CD14-positive monocyte (primary cell): ENCODE measurements at regions not wholly inside any gene's neighbourhood (a gene's known extent, or its start where the extent isn't known, plus 50 kb on each side); places are given as distances from the start of the nearest gene placed in this dataset.

ENCODE experiments used
- DNase-seq, 3 donors: peaks; one replicate each; pipeline ENCODE4 v3.0.0-alpha.2; 2011 to 2022
- H2AFZ ChIP-seq: 2 replicates; pipeline ENCODE4 v1.6.0; 2012; ENCODE audit warnings: mild to moderate bottlenecking, low read depth, low read length, inconsistent platforms; ENCODE audit not compliant: insufficient read depth, poor library complexity, severe bottlenecking
- H3K27ac ChIP-seq, 2 donors: 1 replicate in 1 of 2; 2 replicates in 1 of 2; pipeline ENCODE4 v1.5.1; 2012 to 2013; ENCODE audit warnings: low read length in 2 of 2, control low read depth in 1 of 2, inconsistent platforms in 1 of 2, low read depth in 1 of 2, mild to moderate bottlenecking in 1 of 2
- H3K27me3 ChIP-seq, 2 donors: one replicate each; pipeline versions ENCODE4 v1.6.0 to v1.6.1; 2011 to 2013; ENCODE audit warnings: low read length in 2 of 2; ENCODE audit not compliant: control insufficient read depth in 2 of 2, insufficient read depth in 2 of 2
- H3K36me3 ChIP-seq, 2 donors: replicated peaks in 1 of 2; 1 replicate in 1 of 2; 2 replicates in 1 of 2; pipeline versions ENCODE4 v1.5.1 to v1.6.1; 2012 to 2013; ENCODE audit warnings: low read length in 2 of 2, control low read depth in 1 of 2, inconsistent platforms in 1 of 2, mild to moderate bottlenecking in 1 of 2; ENCODE audit not compliant: insufficient read depth in 2 of 2, control insufficient read depth in 1 of 2
- H3K4me1 ChIP-seq, 2 donors: 1 replicate in 1 of 2; 2 replicates in 1 of 2; pipeline versions ENCODE4 v1.5.1 to v1.6.1; 2012 to 2013; ENCODE audit warnings: low read length in 2 of 2, control low read depth in 1 of 2, inconsistent platforms in 1 of 2, mild to moderate bottlenecking in 1 of 2, moderate library complexity in 1 of 2; ENCODE audit not compliant: insufficient read depth in 2 of 2, control insufficient read depth in 1 of 2
- H3K4me2 ChIP-seq: replicated peaks from 2 replicates; pipeline ENCODE3; 2012; ENCODE audit warnings: low read length, moderate library complexity, mild to moderate bottlenecking; ENCODE audit not compliant: poor library complexity, severe bottlenecking; ENCODE audit errors: extremely low read depth
- H3K4me3 ChIP-seq, 3 experiments: fragments of 200-600 bp in 1 of 3; sonication (generic) in 1 of 3; replicated peaks in 1 of 3; 1 replicate in 2 of 3; 2 replicates in 1 of 3; pipeline ENCODE4 v1.5.1; 2011 to 2013; ENCODE audit warnings: low read length in 3 of 3, mild to moderate bottlenecking in 3 of 3, control low read depth in 2 of 3, low read depth in 2 of 3, inconsistent platforms in 1 of 3, moderate library complexity in 1 of 3
- H3K79me2 ChIP-seq: 2 replicates; pipeline ENCODE4 v1.6.0; 2012; ENCODE audit warnings: mild to moderate bottlenecking, control low read depth, inconsistent platforms, low read length, moderate library complexity; ENCODE audit not compliant: insufficient read depth
- H3K9ac ChIP-seq: 2 replicates; pipeline ENCODE4 v1.6.0; 2017; ENCODE audit warnings: low read length, mild to moderate bottlenecking; ENCODE audit not compliant: insufficient read depth, poor library complexity, severe bottlenecking
- H3K9me3 ChIP-seq, 2 donors: replicated peaks in 1 of 2; 1 replicate in 1 of 2; 2 replicates in 1 of 2; pipeline versions ENCODE4 v1.5.1 to v1.6.1; 2012 to 2013; ENCODE audit warnings: low read length in 2 of 2, control low read depth in 1 of 2; ENCODE audit not compliant: control insufficient read depth in 1 of 2, insufficient read depth in 1 of 2
- H4K20me1 ChIP-seq: 2 replicates; pipeline ENCODE4 v1.6.0; 2012; ENCODE audit warnings: mild to moderate bottlenecking, low read length, control low read depth, moderate library complexity; ENCODE audit not compliant: insufficient read depth
- H3K27ac Mint-ChIP-seq, 7 donors: one replicate each; pipeline ENCODE4 v1.8.0; 2020; ENCODE audit warnings: mild to moderate bottlenecking in 7 of 7, mixed read lengths in 7 of 7, moderate library complexity in 6 of 7, inconsistent platforms in 2 of 7
- H3K27me3 Mint-ChIP-seq, 3 donors: one replicate each; pipeline ENCODE4 v1.8.0; 2021 to 2022; ENCODE audit warnings: low read depth in 3 of 3, mild to moderate bottlenecking in 3 of 3, mixed read lengths in 3 of 3, moderate library complexity in 3 of 3, inconsistent platforms in 1 of 3
- H3K36me3 Mint-ChIP-seq, 2 donors: one replicate each; pipeline ENCODE4 v1.8.0; 2020; ENCODE audit warnings: mixed read lengths in 2 of 2, inconsistent platforms in 1 of 2, mild to moderate bottlenecking in 1 of 2
- H3K4me1 Mint-ChIP-seq: one replicate; pipeline ENCODE4 v1.8.0; 2020; ENCODE audit warnings: mild to moderate bottlenecking, mixed read lengths
- H3K4me3 Mint-ChIP-seq, 2 donors: one replicate each; pipeline ENCODE4 v1.8.0; 2020; ENCODE audit warnings: mild to moderate bottlenecking in 2 of 2, mixed read lengths in 2 of 2, moderate library complexity in 1 of 2
- H3K9me3 Mint-ChIP-seq, 7 donors: one replicate each; pipeline ENCODE4 v1.8.0; 2020 to 2022; ENCODE audit warnings: mixed read lengths in 7 of 7, mild to moderate bottlenecking in 6 of 7, moderate library complexity in 6 of 7, inconsistent platforms in 2 of 7
- CTCF ChIP-seq: fragments of 200-600 bp; IDR thresholded peaks from one replicate; pipeline ENCODE4 v1.8.0; 2022; ENCODE audit warnings: antibody characterized with exemption, mild to moderate bottlenecking
- WGBS: methylation state at CpG from one replicate; pipeline ENCODE4 v1.1.5; 2013; ENCODE audit warnings: missing lambda C conversion rate; ENCODE audit not compliant: insufficient coverage; 5-methylcytosine and 5-hydroxymethylcytosine counted together
- intact Hi-C, 2 donors: fragments of 100-400 bp; cut with micrococcal nuclease; formaldehyde crosslinking; loops; one replicate each; pipeline versions ENCODE4 v1.15.0 to v1.15.1; 2023

- no peaks in the 10 kb centered on the region for H4K20me1 ChIP-seq
- H3K9me3 Mint-ChIP-seq = peaks cover 2 to 7% (median 6%) of the 10 kb centered on the region in 7 donors
- H3K4me3 Mint-ChIP-seq = no peak overlapping the region
- peaks cover 8 to 22% of the 10 kb centered on the region in 2 donors for H3K9me3 ChIP-seq
- H3K4me1 Mint-ChIP-seq = no peaks in the 10 kb centered on the region
- WGBS = 87% methylated on average over 5 of the region's 5 CpGs
- no peak for DNase-seq
- H3K27me3 ChIP-seq = no peaks in the 10 kb centered on the region
- H3K4me3 ChIP-seq = no peak overlapping the region
- H3K27me3 Mint-ChIP-seq = no peaks in the 10 kb centered on the region
- no peak for TF ChIP-seq CTCF
- no peak overlapping the region for H2AFZ ChIP-seq
- H3K36me3 Mint-ChIP-seq = no peaks in the 10 kb centered on the region
- no peak overlapping the region for H3K27ac Mint-ChIP-seq
- H3K4me1 ChIP-seq = no peaks in the 10 kb centered on the region
- no peaks in the 10 kb centered on the region for H3K36me3 ChIP-seq
- no peak overlapping the region for H3K27ac ChIP-seq
- H3K4me2 ChIP-seq = no peak overlapping the region
- intact Hi-C loops = no loop called here
- H3K79me2 ChIP-seq = no peaks in the 10 kb centered on the region
- H3K9ac ChIP-seq = no peak overlapping the region
Observed at GRCh38 chr15:36414670-36415069, 164.8 kb upstream of the CDIN1 start.

- H3K9me3 Mint-ChIP-seq = peaks cover 2 to 12% (median 6%) of the 10 kb centered on the region in 7 donors
- Histone ChIP-seq H3K4me2 (no peak overlapping the region), H3K9me3 (peaks cover 8 to 20% of the 10 kb centered on the region in 2 donors), H3K27ac (no peak overlapping the region), H3K36me3 (no peaks in the 10 kb centered on the region), H2AFZ (no peak overlapping the region), H3K4me3 (no peak overlapping the region), H3K4me1 (no peaks in the 10 kb centered on the region), H3K9ac (no peak overlapping the region), H3K27me3 (no peaks in the 10 kb centered on the region), H4K20me1 (no peaks in the 10 kb centered on the region), H3K79me2 (no peaks in the 10 kb centered on the region)
- TF ChIP-seq CTCF = no peak
- no CpG with 5 or more reads among the region's 1 CpG for WGBS
- no peak for DNase-seq
- H3K4me1 Mint-ChIP-seq = no peaks in the 10 kb centered on the region
- H3K27ac Mint-ChIP-seq = no peak overlapping the region
- intact Hi-C loops = no loop called here
- H3K27me3 Mint-ChIP-seq = no peaks in the 10 kb centered on the region
- no peak overlapping the region for H3K4me3 Mint-ChIP-seq
- no peaks in the 10 kb centered on the region for H3K36me3 Mint-ChIP-seq
Observed at GRCh38 chr15:36415643-36416042, 163.8 kb upstream of the CDIN1 start.
